ENCODE measurements at regions not wholly inside any gene's neighbourhood (a gene's known extent, or its start where the extent isn't known, plus 50 kb on each side); places are given as distances from the start of the nearest gene placed in this dataset.
"Not testable (repeated sequence)": the region's sequence is repeated elsewhere in the genome, so short reads cannot be mapped to it uniquely, and the experiment has no call there.

DNA sequence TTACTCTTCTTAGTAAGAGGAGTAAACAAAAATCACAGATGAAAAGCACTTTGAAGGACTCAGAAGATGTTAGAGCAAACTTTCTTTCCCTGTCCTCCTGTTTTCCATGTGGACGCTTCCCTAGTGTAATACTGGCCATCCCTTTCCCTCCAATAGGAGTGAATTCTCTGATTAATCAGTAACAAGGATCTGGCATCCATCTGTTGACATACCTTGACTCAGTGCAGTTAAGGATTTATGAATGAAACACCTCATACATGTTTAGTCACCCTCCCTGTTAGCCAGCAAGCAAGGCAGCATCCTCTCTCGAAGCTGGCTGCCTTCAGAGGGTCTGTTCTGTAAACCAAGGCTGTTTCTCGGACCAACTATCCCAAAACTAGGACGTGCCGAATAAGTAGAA, 388.0 kb upstream of the ANKRD20A1 start:
- H3K4me1 Mint-ChIP-seq; H3K27ac Mint-ChIP-seq; CTCF ChIA-PET; H3K36me3 Mint-ChIP-seq; H3K4me3 Mint-ChIP-seq; DNase-seq; ATAC-seq; H3K9me3 Mint-ChIP-seq (ENCODE audit: low read depth); H3K27me3 Mint-ChIP-seq: not testable (repeated sequence)

DNA sequence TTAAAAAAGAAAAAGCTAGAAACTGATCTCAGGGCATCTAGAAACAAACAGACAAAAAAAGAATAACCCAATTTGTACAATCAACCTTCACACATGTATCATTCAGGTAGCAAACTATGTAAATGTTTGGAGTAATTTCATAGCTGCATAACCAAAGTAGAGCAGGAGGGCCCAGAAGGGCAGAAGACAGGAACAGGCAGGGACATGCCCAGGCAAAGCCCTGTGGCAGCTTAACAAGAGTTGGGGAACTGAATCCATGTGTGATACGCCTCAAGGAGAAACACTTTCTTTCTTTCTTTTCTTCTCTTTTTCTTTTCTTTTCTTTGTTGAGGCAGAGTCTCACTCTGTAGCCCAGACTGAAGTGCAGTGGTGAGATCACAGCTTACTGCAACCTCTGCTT, 390.4 kb upstream of the ANKRD20A1 start:
- H3K27ac Mint-ChIP-seq; H3K4me3 Mint-ChIP-seq; H3K4me1 Mint-ChIP-seq; ATAC-seq; CTCF ChIA-PET; H3K36me3 Mint-ChIP-seq; H3K9me3 Mint-ChIP-seq (ENCODE audit: low read depth); H3K27me3 Mint-ChIP-seq; DNase-seq: not testable (repeated sequence)

DNA sequence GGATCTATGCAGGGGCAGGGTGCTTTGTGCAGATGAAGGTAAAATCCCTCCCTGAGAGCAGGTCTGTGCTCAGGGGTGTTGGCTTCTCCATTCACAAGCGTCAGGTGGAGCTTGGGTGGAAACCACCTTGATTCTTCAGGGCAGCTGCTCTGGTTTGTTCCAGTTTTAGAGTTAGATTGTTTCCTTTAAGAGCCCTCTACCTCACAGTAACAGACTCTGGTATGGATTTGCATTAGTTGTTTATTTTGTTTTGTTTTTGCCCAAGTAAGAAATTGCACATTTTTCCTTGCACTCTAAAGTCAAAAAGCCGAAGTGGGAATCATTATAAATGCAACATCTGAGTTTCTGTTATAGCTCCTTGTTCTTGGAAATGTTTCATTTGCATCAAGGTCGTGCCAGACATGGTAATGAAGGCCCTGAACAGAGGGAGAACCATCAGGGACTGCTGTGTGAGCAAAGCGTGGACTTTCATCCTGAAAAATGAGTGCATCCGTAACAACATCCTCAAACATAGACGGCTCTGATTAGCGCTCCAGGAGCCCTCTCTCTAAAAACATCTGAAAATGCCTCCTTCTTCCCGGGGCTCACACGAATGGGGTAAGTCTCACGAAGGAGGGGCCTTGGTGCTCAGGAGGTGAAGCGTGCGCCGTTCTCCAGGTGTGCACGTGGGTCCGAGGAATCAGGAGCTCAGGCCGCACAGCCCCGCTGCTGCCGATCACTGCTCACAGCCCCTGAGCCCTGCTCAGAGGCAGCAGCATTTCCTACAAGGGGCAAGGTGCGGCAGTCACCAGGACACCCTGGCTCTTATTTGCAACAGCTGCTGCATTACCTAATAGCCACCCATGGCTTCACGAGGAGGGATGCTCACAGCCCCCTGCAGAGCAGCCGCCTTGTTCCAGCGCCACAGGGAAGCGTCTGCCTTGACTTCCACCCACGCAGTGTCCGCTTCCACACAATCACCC, 396.7 kb upstream of the ANKRD20A1 start:
- H3K4me3 Mint-ChIP-seq; H3K27me3 Mint-ChIP-seq; CTCF ChIA-PET; H3K4me1 Mint-ChIP-seq; H3K36me3 Mint-ChIP-seq; H3K9me3 Mint-ChIP-seq (ENCODE audit: low read depth); H3K27ac Mint-ChIP-seq; ATAC-seq; DNase-seq: not testable (repeated sequence)

DNA sequence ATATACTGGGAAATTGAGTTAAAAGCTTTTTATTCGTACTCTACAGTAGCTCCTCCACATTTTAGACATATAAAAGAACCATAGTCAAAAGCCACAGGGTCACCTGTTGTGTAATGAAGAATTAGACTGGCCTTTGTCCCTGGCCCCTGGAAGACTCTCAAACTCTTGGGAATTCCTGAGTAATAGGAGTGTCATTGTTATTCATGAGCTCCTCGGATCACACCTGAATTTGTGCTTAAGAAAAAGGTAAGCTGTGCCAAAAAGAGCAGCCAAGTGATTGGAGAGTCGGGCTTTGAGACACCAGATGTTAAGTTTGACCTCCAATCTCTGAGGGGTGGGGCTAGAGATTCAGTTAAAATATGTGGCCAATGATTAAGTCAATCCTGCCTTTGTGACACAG, 405.8 kb upstream of the ANKRD20A1 start:
- H3K27me3 Mint-ChIP-seq; H3K27ac Mint-ChIP-seq; H3K4me3 Mint-ChIP-seq; ATAC-seq; H3K36me3 Mint-ChIP-seq; H3K4me1 Mint-ChIP-seq; DNase-seq; CTCF ChIA-PET; H3K9me3 Mint-ChIP-seq (ENCODE audit: low read depth): not testable (repeated sequence)

DNA sequence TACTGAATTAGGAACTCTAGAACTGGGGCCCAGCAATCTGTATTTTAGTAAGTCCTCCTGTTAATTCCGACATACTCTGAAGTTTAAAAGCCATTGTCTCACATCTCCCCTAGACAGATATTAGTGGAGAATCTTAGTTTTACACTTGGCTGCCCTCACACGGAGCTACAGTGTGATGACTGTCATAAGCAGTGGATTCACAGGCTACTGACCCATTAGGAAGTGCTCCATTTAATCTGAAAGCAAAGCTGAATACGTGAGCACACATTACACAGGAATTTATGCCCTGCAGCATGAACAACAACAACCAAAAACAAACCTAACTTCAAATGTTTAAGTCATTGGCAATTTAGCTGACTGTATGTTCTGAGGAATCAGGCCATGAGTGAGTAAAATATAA, 416.4 kb upstream of the ANKRD20A1 start:
- H3K27ac Mint-ChIP-seq; H3K9me3 Mint-ChIP-seq (ENCODE audit: low read depth); H3K27me3 Mint-ChIP-seq; ATAC-seq; H3K4me1 Mint-ChIP-seq; DNase-seq; CTCF ChIA-PET; H3K4me3 Mint-ChIP-seq; H3K36me3 Mint-ChIP-seq: not testable (repeated sequence)

DNA sequence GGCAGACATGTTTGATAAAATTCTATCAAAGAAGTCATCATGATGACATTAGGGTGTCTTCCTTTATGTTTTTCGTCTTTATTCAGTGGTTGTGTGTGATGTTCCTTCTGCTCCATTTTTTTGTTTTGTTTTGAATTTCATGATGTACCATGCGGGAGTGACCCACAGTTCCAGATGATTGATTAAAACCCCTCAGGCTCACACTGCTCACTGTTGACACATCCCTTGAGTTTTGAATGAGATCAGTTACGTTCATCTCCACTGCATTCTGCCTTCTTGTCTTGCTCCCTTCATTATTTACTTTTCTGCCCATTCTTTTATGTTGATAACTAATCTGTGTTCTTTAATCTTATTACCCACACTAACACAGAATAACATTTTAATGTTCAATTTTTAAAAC, 421.7 kb upstream of the ANKRD20A1 start:
- H3K36me3 Mint-ChIP-seq, H3K4me3 Mint-ChIP-seq, ATAC-seq: not testable (repeated sequence)

DNA sequence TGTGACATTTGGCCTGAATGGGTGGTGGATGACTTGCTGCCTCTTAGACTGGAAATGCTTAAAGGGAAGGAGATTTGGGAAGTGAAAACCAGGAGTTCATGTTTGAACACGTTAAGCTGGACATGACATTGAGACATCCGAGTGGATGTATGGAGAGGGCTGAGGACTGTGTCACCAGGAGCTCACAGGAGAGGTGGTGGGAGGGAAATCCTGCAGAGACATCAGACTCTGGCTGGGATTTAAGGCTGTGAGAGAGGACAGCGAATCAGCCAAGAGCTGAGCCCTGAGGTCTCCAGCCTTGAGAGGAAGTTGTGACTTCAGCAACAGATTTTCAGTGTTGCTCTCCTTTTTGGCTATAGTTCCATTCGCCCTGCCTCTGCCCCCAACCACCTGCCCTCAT, 432.5 kb upstream of the SPATA31A3 start:
- H3K4me3 Mint-ChIP-seq; H3K27me3 Mint-ChIP-seq; CTCF ChIA-PET; H3K27ac Mint-ChIP-seq; ATAC-seq; H3K36me3 Mint-ChIP-seq; DNase-seq; H3K9me3 Mint-ChIP-seq (ENCODE audit: low read depth); H3K4me1 Mint-ChIP-seq: not testable (repeated sequence)

More for the DNA sequence above, 421.7 kb upstream of the ANKRD20A1 start:
- H3K27ac Mint-ChIP-seq; DNase-seq; H3K9me3 Mint-ChIP-seq (ENCODE audit: low read depth); CTCF ChIA-PET; H3K4me1 Mint-ChIP-seq; H3K27me3 Mint-ChIP-seq: not testable (repeated sequence)

DNA sequence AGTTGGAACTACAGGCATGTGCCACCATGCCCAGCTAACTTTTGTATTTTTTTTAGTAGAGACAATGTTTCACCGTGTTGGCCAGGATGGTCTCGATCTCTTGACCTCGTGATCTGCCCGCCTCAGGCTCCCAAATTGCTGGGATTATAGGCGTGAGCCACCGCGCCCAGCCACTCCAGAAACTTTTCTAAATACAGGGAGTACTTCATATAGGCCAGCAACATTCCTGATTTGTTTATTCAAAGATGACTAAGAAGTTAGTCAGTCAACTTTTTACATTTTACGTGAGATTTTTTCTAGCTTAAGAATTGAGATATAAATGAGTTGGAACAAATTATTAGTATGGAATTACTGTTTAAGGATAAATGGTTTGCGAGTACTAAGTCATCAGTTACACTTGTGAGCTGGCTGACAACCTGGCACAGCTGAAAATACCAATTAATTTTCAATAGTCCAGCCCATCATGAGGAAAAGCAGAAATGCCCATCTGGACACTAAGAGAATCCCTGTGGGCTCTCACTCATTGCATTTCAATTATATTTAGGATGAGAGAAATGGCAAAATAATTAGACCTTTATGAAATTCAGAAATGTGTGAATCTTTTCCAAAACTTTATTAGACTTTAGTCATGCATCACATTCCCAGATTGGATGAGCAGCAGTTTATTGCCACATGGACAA, 430.8 kb upstream of the SPATA31A3 start:
- H3K36me3 Mint-ChIP-seq; H3K27ac Mint-ChIP-seq; H3K4me1 Mint-ChIP-seq; ATAC-seq; H3K9me3 Mint-ChIP-seq (ENCODE audit: low read depth); CTCF ChIA-PET; H3K4me3 Mint-ChIP-seq; DNase-seq; H3K27me3 Mint-ChIP-seq: not testable (repeated sequence)

DNA sequence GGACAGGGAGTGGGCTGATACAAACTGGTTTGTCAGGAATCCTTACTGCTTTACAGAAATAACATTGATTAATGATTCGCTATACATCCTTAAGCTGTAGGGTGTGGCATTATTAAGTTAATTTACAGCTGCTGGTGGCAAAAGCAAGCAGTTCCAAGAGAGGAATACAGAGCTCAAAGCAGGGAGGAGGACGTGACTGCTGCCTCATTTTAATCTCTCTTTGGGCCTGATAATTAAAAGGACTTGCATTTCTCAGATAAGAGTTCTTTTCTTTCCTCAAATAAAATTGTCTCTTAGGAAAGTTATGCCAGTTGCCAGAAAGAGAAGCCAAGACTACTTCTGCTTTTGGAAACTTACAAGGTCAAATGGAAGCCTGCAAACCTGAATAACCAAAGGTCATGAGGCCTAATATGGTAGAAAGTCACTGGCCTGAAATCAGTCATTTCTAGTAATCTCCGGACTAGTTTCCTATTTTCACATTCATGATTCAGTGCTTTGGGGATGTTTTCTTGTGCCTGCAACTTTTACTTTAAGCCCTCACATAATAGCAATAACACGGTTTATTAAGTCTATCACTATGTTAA, 426.2 kb upstream of the SPATA31A3 start:
- ATAC-seq; H3K27me3 Mint-ChIP-seq; H3K4me3 Mint-ChIP-seq; CTCF ChIA-PET; DNase-seq; H3K36me3 Mint-ChIP-seq; H3K27ac Mint-ChIP-seq; H3K9me3 Mint-ChIP-seq (ENCODE audit: low read depth); H3K4me1 Mint-ChIP-seq: not testable (repeated sequence)

DNA sequence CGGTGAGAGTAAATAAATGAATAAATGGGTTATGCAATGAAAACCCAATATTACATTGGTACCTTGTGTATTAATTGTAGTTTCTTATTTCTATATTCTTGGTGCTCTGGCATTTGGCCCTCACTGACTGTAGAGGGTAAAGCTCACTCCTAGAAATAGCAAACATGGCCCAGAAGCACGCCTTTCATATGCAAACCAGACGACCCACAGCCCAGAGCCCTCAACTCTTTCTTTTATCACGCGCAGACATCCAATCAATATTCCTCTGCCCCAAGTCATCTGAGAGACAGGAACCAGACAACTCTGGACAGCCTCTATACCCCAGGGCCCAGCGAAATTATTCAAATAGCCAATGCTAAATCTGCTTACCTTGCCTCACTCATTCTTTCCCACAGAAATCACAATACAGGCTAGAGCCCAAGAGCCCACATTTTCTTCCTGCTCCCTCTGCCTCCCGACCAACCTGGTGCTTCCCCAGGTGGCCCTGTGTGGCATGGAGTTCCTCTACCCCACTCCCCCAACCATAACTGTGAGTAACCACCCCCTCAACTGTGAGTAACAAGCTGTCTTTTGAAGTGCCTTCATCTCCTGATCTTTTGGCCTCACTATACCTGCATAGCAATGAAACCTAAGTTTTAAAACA, 425.1 kb upstream of the SPATA31A3 start:
- H3K36me3 Mint-ChIP-seq; DNase-seq; H3K9me3 Mint-ChIP-seq (ENCODE audit: low read depth); CTCF ChIA-PET; H3K27me3 Mint-ChIP-seq; H3K4me3 Mint-ChIP-seq; H3K4me1 Mint-ChIP-seq; H3K27ac Mint-ChIP-seq; ATAC-seq: not testable (repeated sequence)

DNA sequence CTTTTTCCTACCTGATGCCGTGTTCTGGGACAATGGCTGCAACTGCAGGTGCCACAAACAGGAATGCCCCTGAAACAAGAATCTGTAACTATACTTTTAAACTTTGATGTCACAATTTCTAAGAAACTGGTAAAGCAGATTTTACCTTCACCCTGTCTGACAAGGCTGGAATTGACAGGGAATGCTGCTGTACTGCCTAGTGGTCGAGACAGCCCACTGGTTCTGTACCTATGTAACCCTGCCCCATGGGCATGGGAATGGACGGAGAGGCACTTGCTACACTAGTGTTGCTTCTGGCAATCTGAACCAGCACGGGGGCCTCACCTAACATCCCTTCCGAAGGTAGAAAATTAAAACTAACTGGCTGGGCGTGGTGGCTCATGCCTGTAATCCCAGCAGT, 424.3 kb upstream of the SPATA31A3 start:
- H3K27me3 Mint-ChIP-seq; DNase-seq; H3K9me3 Mint-ChIP-seq (ENCODE audit: low read depth); H3K36me3 Mint-ChIP-seq; ATAC-seq; H3K27ac Mint-ChIP-seq; H3K4me3 Mint-ChIP-seq; H3K4me1 Mint-ChIP-seq; CTCF ChIA-PET: not testable (repeated sequence)

DNA sequence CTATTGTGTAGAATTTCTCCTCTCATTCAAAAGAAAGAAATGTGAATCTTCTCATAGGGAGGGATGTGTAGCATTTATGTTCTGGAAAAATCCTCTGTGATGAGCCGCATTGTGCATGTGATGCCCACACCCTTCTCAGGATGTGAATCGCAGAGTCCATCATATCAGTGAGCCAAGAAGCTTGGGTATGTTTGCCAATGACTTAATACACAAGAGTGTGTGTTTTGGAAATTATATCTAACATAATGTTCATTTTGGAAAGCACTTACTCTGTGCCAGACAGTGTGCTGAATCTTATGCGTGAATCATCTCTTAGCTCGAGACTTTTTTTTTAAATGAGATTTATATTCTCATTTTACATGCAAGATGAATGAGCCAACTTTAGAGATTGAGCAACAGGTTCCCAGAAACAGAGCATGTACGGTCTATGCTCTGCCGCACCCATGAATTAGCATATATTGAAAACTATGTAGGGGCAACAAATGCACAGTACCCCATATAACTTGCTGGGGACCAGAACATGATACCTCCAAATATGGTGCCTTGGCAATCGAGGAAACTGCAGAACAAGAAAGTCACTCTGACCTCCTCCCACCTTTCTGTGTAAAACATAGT, 418.4 kb upstream of the SPATA31A3 start:
- H3K9me3 Mint-ChIP-seq (ENCODE audit: low read depth); H3K4me1 Mint-ChIP-seq; H3K27me3 Mint-ChIP-seq; H3K4me3 Mint-ChIP-seq; CTCF ChIA-PET; ATAC-seq; H3K27ac Mint-ChIP-seq; DNase-seq; H3K36me3 Mint-ChIP-seq: not testable (repeated sequence)

DNA sequence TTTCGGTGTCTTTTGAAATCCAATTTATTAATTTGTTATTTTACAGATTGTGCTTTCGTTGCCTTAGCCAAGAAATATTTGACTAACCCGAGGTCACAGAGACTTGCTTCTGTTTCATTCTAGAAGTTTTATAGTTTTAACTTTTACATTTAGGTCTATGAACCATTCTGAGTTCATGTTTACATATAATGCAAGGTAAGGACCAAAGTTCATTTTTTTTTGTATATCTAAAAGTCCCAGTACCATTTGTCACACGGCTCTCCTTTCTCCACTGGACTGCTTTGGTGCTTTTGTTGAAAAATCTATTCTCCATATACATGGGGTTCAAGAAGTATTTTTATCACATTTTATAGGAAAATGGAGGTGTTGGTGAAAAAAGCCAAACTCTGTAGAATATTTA, 411.4 kb upstream of the SPATA31A3 start:
- DNase-seq; H3K27me3 Mint-ChIP-seq; H3K4me3 Mint-ChIP-seq; H3K27ac Mint-ChIP-seq; ATAC-seq; CTCF ChIA-PET; H3K4me1 Mint-ChIP-seq; H3K36me3 Mint-ChIP-seq; H3K9me3 Mint-ChIP-seq (ENCODE audit: low read depth): not testable (repeated sequence)

Measured in activated CD8-positive, alpha-beta memory T cell treated with anti-CD3 and anti-CD28 coated beads, Interleukin-2, amount 10 ng/mL, durations not matched to agents 7 days and 5 days (primary cell).